Progenitor cell of endocrine pancreas (in vitro differentiated cells): ENCODE measurements at regions not wholly inside any gene's neighbourhood (a gene's known extent, or its start where the extent isn't known, plus 50 kb on each side); places are given as distances from the start of the nearest gene placed in this dataset.
A peak's percentile ranks its signal among the peaks of the same experiment; 100 is the strongest.
"Not testable (repeated sequence)": the region's sequence is repeated elsewhere in the genome, so short reads cannot be mapped to it uniquely, and the experiment has no call there.

Source experiments
- DNase-seq: peaks from one replicate; pipeline ENCODE4 v3.0.0; 2021; ENCODE audit warnings: low spot score; ENCODE audit not compliant: unreplicated experiment
- H3K27ac Mint-ChIP-seq: 2 replicates; pipeline ENCODE4 v1.8.0; 2021; ENCODE audit warnings: mild to moderate bottlenecking, moderate library complexity, mixed read lengths
- H3K27me3 Mint-ChIP-seq: 2 replicates; pipeline ENCODE4 v1.8.0; 2021; ENCODE audit warnings: mixed read lengths
- H3K36me3 Mint-ChIP-seq: 2 replicates; pipeline ENCODE4 v1.8.0; 2022; ENCODE audit warnings: mixed read lengths; ENCODE audit not compliant: insufficient read depth
- H3K4me1 Mint-ChIP-seq: 2 replicates; pipeline ENCODE4 v1.8.0; 2021; ENCODE audit warnings: low read depth, mixed read lengths
- H3K4me3 Mint-ChIP-seq: 2 replicates; pipeline ENCODE4 v1.8.0; 2021; ENCODE audit warnings: low read depth, mild to moderate bottlenecking, moderate library complexity, mixed read lengths
- H3K9me3 Mint-ChIP-seq: 2 replicates; pipeline ENCODE4 v1.8.0; 2021; ENCODE audit warnings: low read depth, mixed read lengths
- TF ChIP-seq, protein P1 (sequence below): fragments of 200-600 bp; sonication (generic); IDR thresholded peaks from one replicate; pipeline ENCODE4 v1.5.0; 2021; ENCODE audit warnings: antibody characterized with exemption, mild to moderate bottlenecking; ENCODE audit not compliant: unreplicated experiment

DNA sequence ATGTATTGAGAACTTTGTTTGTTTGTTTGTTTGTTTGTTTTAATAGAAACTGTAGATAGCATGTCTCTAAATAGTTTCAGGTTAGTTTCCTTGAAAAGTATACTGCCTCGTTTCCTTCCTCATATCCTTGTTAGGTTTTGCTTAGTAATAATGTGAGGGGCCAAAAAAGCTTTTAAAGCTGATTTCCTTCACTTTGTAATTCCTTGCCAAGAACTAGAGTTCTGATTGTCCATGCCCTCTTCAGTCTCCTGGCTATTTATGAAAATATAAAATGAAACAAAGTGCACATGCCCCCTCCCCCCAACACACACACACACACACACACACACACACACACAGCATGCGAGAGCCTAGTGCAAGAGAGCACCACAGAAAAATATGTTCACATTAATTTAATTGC is 115.8 kb downstream of the FZD1 start:
- Mint-ChIP-seq H3K27me3 (no peaks in the 10 kb centered on the region), H3K27ac (no peak overlapping the region), H3K4me3 (no peak overlapping the region), H3K4me1 (no peaks in the 10 kb centered on the region), H3K36me3 (no peaks in the 10 kb centered on the region), H3K9me3 (no peaks in the 10 kb centered on the region)
- DNase-seq = no peak
- TF ChIP-seq, protein P1, sequence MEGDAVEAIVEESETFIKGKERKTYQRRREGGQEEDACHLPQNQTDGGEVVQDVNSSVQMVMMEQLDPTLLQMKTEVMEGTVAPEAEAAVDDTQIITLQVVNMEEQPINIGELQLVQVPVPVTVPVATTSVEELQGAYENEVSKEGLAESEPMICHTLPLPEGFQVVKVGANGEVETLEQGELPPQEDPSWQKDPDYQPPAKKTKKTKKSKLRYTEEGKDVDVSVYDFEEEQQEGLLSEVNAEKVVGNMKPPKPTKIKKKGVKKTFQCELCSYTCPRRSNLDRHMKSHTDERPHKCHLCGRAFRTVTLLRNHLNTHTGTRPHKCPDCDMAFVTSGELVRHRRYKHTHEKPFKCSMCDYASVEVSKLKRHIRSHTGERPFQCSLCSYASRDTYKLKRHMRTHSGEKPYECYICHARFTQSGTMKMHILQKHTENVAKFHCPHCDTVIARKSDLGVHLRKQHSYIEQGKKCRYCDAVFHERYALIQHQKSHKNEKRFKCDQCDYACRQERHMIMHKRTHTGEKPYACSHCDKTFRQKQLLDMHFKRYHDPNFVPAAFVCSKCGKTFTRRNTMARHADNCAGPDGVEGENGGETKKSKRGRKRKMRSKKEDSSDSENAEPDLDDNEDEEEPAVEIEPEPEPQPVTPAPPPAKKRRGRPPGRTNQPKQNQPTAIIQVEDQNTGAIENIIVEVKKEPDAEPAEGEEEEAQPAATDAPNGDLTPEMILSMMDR = no peak

DNA sequence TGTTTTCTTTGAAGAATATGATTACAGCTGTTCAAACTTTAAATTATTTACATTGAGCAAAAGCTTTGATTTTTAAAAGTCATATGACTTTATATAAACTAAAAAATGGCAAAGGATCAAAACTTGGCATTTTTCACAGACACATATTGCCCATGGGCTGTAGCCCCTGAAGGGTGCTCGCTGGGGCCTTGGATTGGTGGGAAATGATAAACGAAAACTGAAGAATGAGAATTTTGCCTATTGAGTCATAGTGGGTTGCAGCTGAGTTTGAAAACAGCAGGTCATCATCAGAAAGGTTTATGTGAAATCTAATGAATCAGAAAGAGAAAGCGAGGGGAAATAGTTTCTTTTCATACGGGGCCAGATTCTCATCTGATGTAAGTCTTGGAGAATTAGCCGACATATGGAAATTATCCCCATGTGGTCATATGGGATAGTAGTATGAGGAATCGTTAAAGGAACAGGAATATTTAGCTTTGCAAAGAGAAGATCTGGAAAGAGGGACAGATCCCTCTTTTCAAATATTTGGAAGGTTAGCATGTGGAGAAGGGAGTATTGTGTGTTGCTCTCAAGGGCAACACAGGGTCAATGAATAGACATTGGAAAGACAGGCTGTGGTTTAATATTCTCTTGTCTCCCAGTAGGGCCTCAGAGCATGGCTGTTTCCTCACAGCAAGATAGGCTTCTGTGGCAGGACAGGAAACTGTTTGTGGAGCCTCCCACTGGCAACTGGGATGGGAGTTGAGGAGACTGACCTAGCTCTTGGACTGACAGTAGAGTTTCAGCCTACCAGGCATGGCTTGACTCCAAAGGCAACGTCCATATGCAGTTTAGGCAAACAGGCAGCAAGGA is 119.0 kb downstream of the FZD1 start:
- no peaks in the 10 kb centered on the region for H3K27me3 Mint-ChIP-seq
- H3K27ac Mint-ChIP-seq = no peak overlapping the region
- H3K36me3 Mint-ChIP-seq = no peaks in the 10 kb centered on the region
- TF ChIP-seq, protein P1 = no peak
- H3K4me1 Mint-ChIP-seq = no peaks in the 10 kb centered on the region
- DNase-seq = no peak
- no peaks in the 10 kb centered on the region for H3K9me3 Mint-ChIP-seq
- no peak overlapping the region for H3K4me3 Mint-ChIP-seq

DNA sequence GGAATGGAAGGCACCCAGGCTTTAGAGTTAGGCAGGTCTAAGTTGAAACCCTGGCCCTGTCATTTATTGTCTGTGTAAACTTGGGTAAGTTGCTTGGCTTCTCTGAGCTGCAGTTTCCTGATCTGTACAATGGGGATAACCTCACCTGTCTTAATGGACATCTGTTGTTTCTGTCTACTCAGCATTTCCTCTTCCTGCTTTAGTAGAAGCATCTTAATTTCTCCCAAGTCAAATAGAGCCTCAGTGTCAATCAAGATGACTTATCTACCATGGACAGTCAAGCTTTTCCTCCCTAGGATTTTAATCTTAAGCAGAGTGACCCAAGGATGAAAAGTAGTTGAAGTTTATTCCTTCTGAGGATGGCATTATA is 119.7 kb downstream of the FZD1 start:
- no peaks in the 10 kb centered on the region for H3K36me3 Mint-ChIP-seq
- H3K4me3 Mint-ChIP-seq = no peak overlapping the region
- no peak for DNase-seq
- no peaks in the 10 kb centered on the region for H3K9me3 Mint-ChIP-seq
- no peak overlapping the region for H3K27ac Mint-ChIP-seq
- no peaks in the 10 kb centered on the region for H3K4me1 Mint-ChIP-seq
- H3K27me3 Mint-ChIP-seq = no peaks in the 10 kb centered on the region
- TF ChIP-seq, protein P1 = no peak

DNA sequence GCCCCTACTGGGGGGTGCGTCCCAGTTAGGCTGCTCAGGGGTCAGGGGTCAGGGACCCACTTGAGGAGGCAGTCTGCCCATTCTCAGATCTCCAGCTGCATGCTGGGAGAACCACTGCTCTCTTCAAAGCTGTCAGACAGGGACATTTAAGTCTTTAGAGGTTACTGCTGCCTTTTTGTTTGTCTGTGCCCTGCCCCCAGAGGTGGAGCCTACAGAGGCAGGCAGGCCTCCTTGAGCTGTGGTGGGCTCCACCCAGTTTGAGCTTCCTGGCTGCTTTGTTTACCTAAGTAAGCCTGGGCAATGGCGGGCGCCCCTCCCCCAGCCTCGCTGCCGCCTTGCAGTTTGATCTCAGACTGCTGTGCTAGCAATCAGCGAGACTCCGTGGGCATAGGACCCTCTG is 130.5 kb downstream of the FZD1 start:
- peak overlapping the region; percentile 61 for H3K4me3 Mint-ChIP-seq
- not testable (repeated sequence) for H3K27ac Mint-ChIP-seq, H3K27me3 Mint-ChIP-seq, H3K4me1 Mint-ChIP-seq, H3K36me3 Mint-ChIP-seq, H3K9me3 Mint-ChIP-seq, DNase-seq

DNA sequence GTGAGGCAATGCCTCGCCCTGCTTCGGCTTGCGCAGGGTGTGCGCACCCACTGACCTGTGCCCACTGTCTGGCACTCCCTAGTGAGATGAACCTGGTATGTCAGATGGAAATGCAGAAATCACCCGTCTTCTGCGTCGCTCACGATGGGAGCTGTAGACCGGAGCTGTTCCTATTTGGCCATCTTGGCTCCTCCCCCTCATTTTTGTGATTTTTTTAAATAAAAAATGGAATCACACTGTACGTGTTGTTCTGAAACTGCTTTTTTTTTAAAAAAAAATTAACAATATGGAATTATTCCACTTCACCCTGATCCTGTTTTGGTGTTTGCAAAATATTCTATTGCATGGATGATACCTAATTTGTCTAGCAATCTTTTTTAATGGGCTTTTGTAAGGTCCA is 131.1 kb downstream of the FZD1 start:
- peak overlapping the region; percentile 61 for H3K4me3 Mint-ChIP-seq
- H3K36me3 Mint-ChIP-seq, H3K27me3 Mint-ChIP-seq, H3K9me3 Mint-ChIP-seq, DNase-seq, H3K27ac Mint-ChIP-seq, H3K4me1 Mint-ChIP-seq: not testable (repeated sequence)

DNA sequence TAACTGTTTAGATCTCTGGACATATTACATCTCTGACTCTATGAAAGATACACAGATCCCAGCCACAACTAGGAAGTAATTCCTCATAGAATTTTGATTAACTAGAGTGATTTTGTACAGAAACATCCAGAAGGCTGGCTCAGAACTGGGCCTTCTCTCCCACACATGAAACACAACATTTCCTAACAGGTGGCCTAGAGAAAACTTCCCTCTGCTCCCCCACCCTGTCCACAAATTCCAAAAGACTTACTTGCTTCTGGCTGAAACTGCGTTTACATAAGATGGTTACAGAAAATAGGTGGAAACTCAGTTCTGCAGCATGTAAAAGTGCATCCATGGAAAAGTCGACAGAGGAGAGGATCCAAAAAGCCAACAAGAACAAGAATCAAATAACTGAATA is 132.9 kb downstream of the FZD1 start:
- TF ChIP-seq, protein P1 = no peak
- Mint-ChIP-seq H3K36me3 (no peaks in the 10 kb centered on the region), H3K4me3 (no peak overlapping the region), H3K27me3 (no peaks in the 10 kb centered on the region), H3K27ac (no peak overlapping the region), H3K4me1 (peaks cover 7% of the 10 kb centered on the region), H3K9me3 (peaks cover 11% of the 10 kb centered on the region)
- DNase-seq = no peak
